NCI-H345 treated with DMSO at 0.1 percent for 48 hours (cell line): ENCODE measurements at regions not wholly inside any gene's neighbourhood (a gene's known extent, or its start where the extent isn't known, plus 50 kb on each side); places are given as distances from the start of the nearest gene placed in this dataset.
"Not testable (repeated sequence)": the region's sequence is repeated elsewhere in the genome, so short reads cannot be mapped to it uniquely, and the experiment has no call there.

Experiments used
- DNase-seq: peaks from one replicate; lab custom pipeline; 2025; ENCODE audit not compliant: unreplicated experiment; lab: John Stamatoyannopoulos, UW

GRCh38 chr16:88227026-88227721 lies 155.6 kb upstream of the ZNF469 start:
- DNase-seq, result not testable (repeated sequence)

GRCh38 chr16:88227722-88228482 lies 154.9 kb upstream of the ZNF469 start:
- DNase-seq, result not testable (repeated sequence)

GRCh38 chr16:88228751-88229150 lies 154.0 kb upstream of the ZNF469 start:
- not testable (repeated sequence) for DNase-seq

- not testable (repeated sequence) for DNase-seq
Observed at GRCh38 chr16:88229710-88230109, 153.0 kb upstream of the ZNF469 start.

- not testable (repeated sequence) for DNase-seq
Observed at GRCh38 chr16:88230276-88230966, 152.3 kb upstream of the ZNF469 start.

- DNase-seq, result not testable (repeated sequence)
Observed at GRCh38 chr16:88230967-88231615, 151.7 kb upstream of the ZNF469 start.

- not testable (repeated sequence) for DNase-seq
Observed at GRCh38 chr16:88231839-88232238, 150.9 kb upstream of the ZNF469 start.

GRCh38 chr16:88232401-88233258 lies 150.1 kb upstream of the ZNF469 start:
- DNase-seq, result not testable (repeated sequence)

- DNase-seq, result not testable (repeated sequence)
Observed at GRCh38 chr16:88233621-88234420, 148.9 kb upstream of the ZNF469 start.

GRCh38 chr16:88234421-88235271 lies 148.1 kb upstream of the ZNF469 start:
- not testable (repeated sequence) for DNase-seq

GRCh38 chr16:88235691-88236090 lies 147.1 kb upstream of the ZNF469 start:
- DNase-seq, result not testable (repeated sequence)

- DNase-seq, result not testable (repeated sequence)
Observed at GRCh38 chr16:88236229-88236628, 146.5 kb upstream of the ZNF469 start.

GRCh38 chr16:88237314-88237713 lies 145.4 kb upstream of the ZNF469 start:
- DNase-seq, result not testable (repeated sequence)

GRCh38 chr16:88237761-88238415 lies 144.9 kb upstream of the ZNF469 start:
- DNase-seq, result not testable (repeated sequence)

- DNase-seq, result not testable (repeated sequence)
Observed at GRCh38 chr16:88238732-88239274, 144.0 kb upstream of the ZNF469 start.

- DNase-seq, result not testable (repeated sequence)
Observed at GRCh38 chr16:88240118-88240517, 142.6 kb upstream of the ZNF469 start.

GRCh38 chr16:88240776-88241175 lies 142.0 kb upstream of the ZNF469 start:
- not testable (repeated sequence) for DNase-seq
